ENCODE measurements at regions not wholly inside any gene's neighbourhood (a gene's known extent, or its start where the extent isn't known, plus 50 kb on each side); places are given as distances from the start of the nearest gene placed in this dataset.
"Not testable (repeated sequence)": the region's sequence is repeated elsewhere in the genome, so short reads cannot be mapped to it uniquely, and the experiment has no call there.

- DNase-seq = no peak
These were observed 2136.1 kb upstream of the PCDH20 start for GRCh38 chr13:63551731-63552130.

GRCh38 chr13:63546524-63546923, 2130.9 kb upstream of the PCDH20 start:
- no peak for DNase-seq

- DNase-seq = no peak
These were observed 2127.1 kb upstream of the PCDH20 start for GRCh38 chr13:63542770-63543169.

DNA sequence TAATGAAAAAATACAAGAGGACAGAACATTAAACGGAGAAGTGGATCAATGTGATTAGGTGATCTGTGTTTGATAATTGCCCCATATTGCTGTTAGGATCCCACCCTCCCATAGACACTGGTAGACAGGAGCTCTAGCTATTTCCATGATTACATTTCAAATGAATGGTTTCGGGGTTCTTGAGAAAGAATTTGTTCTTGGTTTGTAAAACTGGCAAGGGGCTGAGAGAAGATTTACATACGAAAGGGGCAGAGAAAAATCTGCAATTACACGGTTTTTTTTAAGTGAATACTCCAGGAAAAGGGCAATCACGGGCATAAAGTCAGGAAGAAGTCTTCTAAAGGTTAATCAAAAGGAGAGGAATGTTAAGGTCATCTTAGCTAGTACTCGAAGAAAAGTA, 2125.7 kb upstream of the PCDH20 start:
- no peak for DNase-seq

GRCh38 chr13:63540061-63540460, 2124.4 kb upstream of the PCDH20 start:
- no peak for DNase-seq

- no peak for DNase-seq
These were observed 2101.7 kb upstream of the PCDH20 start for GRCh38 chr13:63517371-63517770.

DNA sequence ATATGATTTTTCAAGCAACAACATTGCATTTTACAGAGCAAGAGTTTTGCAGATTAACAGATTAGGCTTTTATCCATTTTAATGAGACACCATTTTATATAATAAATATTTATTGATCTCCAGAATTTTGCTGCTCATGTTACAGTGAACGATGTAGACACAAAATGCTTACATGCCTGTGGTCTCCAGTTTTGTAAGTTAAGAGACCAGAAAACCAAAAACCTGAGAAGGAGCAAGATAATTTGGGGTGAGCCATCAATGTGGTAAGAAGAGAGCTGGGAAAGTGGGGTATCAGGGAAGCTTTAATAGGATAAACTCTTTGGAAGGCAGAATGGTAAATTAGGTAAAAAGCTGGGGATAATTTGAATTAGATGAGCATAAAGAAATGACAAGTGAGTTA, 2100.5 kb upstream of the PCDH20 start:
- DNase-seq = no peak

DNA sequence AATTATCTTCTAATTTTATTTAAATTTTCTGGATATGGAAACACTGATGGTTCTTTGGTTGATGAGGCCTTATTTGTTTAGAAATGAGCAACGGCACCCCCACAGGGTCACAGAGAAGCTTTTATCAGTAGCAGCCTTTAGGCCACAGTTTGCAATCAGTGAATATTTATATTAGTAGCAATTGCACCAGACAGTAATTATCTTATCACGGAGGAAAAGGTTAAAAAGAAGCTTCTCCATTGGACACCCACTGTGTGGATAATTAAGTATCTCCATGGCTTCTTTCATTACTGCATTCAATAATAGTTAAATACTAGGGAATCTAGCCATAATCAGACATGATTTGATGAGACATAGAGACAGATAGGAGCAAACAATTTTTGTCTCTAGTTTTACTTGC, 2099.2 kb upstream of the PCDH20 start:
- DNase-seq = no peak

DNA sequence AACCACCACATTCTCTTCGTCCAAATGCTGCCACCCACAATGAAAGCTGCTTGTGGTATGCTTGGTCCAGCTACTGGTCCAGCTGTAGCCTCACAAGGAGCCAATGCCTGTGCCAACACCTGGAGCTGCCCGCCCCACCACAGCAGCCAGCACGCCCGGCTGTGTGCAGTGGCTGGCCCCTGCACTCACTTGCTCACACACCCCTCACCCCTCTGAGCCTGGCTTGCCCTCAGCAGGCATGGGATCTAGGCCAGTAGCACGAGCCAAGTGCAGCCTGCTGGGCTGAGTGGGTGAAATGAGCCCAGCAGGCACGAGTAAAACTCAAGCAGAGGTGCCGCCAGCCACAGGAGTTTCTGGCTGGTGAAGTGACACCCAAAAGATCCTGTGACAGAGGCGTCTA, 2096.4 kb upstream of the PCDH20 start:
- DNase-seq = no peak

DNA sequence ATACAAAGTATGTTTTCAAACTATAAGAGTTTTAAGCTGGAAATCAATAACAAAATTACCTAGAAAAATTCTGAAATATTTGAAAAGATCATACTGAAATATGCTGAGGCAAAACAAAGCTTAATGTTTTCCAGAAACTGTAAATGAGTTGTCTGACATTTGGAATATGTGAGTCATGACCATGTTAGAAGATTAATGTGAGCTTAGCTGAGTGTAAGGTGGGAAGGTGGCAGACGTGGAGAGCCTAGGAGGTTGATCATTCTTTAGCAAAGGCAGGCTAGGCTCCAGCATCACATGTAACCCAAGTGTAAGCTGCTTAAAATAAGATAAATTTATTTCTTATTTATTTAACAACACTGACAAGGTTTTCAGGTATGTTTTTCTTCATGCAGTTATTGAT, 2086.1 kb upstream of the PCDH20 start:
- no peak for DNase-seq

DNA sequence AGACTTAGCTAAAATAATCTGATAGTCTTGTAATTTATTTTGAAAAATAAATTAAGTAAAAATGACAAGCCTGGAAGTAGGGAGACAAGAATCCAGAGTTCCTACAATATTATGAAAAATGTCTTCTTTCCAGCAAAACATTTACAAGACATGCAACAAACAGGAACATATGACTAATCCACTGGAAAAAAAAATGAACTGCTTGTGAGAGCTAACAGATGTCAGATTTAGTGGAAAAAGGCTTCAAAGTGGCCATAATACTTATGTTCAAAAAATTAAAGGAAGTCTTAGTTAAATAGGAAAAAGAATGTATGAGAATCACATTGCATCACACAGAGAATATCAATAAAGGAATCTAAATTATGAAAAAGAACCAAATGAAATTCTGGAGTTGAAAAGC, 2082.0 kb upstream of the PCDH20 start:
- DNase-seq = no peak

DNA sequence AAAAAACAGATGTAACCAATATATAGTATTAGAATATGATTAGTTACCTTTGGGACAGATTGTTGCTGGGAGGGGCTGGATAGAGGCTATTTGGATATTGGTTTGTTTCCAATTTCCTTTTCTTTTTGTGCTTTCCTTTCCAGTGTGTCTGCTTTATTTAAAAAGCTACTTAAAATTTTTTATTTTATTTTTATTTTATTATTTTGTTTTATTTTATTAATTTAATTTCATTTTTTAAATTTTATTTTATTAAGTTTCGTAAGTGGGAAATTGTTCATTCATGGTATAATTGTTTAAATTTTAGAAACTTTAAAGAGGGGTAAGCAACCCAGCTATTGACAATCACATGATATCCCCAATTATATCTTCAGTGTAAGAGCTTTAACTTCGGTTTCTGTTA, 2077.0 kb upstream of the PCDH20 start:
- no peak for DNase-seq

- no peak for DNase-seq
These were observed 2074.5 kb upstream of the PCDH20 start for GRCh38 chr13:63490149-63490548.

DNA sequence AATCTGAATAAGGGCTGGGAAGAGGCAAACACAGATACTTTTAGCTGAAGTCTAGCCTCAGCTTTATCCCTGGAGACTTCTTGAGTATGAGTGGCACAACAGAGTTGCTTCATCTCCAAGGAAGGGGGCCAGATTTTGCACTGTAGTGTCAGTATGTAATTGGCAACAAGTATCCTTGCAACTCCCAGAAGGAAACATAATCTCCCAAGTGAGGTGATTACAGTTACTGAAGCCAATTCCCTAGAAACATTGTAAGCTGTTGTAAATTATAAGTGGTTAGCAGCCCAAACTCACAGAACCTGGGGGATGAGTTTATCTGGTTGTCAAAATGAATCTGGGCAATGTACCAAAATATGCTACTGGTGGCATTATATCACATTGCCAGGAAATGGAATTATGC, 2065.7 kb upstream of the PCDH20 start:
- DNase-seq = no peak

DNA sequence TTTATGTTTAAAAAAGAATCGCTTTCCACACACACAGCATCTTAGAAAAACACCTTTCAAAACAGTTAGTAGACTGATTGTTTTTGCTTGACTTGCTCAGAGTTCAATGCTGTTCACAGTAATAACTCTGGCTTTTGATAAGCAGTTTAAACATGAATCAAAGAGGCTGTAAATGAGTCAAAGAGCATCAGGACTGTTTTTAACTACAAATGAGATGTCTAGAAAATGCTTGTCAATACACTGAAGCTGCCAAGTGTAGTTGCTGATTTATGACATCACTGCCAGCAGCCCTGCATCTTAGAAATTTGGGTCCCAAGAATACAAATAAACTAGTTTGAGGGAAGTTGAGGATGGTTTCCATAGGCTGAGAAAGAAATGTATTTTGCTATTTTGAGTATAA, 2057.1 kb upstream of the PCDH20 start:
- no peak for DNase-seq

GRCh38 chr13:63463782-63464610, 2048.3 kb upstream of the PCDH20 start:
- DNase-seq = no peak

DNA sequence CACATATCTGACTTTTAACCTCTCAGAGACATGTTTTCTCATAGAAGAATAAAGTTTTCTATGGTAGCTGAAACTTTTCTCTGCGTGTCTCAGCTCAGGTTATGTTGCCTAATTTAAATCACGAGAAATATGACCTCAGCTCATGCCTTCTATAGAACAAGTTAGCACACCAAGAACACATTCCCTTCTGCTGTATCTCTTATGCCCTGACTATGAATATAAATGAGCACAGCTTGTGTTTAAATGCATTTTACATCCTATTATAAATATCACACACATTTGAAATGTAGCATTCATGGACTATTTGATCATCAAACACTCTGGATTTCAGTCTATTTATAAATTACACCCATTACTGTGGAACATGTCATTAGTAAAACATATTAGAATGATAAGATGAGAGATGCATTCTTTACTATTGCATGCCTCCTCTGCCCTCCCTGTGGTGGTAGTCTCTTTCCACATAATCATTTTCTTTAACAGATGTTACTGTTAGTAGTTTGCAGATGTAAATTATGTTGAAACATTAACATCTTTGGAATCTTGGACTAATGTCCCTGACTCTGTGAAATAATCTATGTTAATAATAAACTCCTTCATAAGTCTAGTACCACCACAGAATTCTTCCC, 2044.9 kb upstream of the PCDH20 start:
- DNase-seq = no peak

- no peak for DNase-seq
These were observed 2041.5 kb upstream of the PCDH20 start for GRCh38 chr13:63457186-63457585.

DNA sequence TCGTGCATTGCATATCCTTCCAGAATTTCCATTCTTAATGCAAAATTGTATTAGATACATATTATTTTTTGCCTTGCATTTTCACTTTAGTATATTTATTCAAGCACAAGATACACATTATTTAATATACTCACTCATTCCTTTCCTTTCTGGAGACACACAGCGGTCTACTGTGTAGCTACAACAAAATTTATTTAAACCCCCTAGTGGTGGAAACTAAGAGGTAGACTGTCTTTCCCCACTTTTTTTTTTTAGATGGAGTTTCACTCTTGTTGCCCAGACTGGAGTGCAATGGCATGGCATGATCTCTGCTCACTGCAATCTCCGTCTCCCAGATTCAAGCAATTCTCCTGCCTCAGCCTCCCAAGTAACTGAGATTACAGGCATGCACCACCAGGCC, 2040.3 kb upstream of the PCDH20 start:
- no peak for DNase-seq

DNA sequence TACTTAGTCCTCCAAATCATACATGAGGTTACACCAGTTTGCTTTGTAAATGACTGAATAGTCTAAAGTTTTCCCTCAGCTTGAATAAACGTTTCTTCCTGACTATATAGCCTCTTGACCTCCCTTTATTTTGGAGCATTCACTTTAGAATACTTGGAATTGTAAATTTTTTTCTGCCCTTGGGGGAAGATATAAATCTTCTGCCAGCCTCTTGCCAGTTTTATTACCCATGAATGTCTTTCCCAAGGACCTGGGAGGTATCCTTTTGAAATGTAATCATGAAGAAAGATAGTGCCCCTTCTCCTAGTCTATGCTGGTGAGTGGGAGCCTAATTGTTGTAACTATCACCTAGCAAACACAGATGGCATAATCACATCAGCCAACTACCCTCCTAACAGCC, 2033.9 kb upstream of the PCDH20 start:
- no peak for DNase-seq

- DNase-seq = no peak
These were observed 2033.0 kb upstream of the PCDH20 start for GRCh38 chr13:63448692-63449091.

- DNase-seq = no peak
These were observed 2030.7 kb upstream of the PCDH20 start for GRCh38 chr13:63446329-63446728.

DNA sequence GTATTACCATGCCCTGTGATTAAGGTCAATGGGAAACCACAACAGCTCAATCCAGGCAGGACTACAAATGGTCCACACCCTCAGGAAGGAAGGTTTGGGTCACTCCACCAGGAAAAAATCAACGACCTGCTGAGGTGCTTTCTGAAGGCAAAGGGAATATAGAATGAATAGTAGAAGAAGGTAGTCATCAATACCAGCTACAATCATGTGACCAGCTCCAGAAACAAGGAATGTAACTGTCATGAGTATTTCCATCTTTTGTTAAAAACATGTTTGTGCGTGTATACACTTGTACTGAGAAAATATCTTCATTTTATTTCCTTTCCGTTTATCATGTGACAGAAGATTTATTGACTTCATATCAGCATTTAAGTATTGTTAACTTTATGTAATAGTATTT, 2028.6 kb upstream of the PCDH20 start:
- not testable (repeated sequence) for DNase-seq

DNA sequence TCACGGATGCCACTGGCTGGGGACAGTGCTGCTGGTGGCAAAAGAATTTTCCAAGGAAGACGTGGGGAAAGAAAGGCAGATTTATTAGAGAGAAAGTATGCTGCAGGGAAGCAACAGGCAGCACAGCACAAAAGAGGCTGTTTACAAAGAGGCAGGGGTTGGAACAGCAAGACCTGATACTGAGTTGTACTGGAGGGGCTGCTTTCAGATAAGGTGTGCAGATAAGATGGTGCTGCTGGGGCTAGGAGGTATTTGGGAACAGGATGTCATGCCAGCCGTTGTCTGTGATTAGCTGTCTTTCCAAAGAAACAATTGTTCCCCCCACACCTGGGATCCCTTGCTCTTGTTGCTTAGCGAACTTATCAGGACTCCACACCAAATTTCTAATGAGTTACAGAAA, 2023.3 kb upstream of the PCDH20 start:
- no peak for DNase-seq

- DNase-seq = no peak
These were observed 2020.6 kb upstream of the PCDH20 start for GRCh38 chr13:63436325-63436668.

Data from NCI-H1930 (cell line).